HG03025 (cell line): ENCODE measurements at regions not wholly inside any gene's neighbourhood (a gene's known extent, or its start where the extent isn't known, plus 50 kb on each side); places are given as distances from the start of the nearest gene placed in this dataset.
"Not testable (repeated sequence)": the region's sequence is repeated elsewhere in the genome, so short reads cannot be mapped to it uniquely, and the experiment has no call there.

Experiments
- ATAC-seq: cut with Tn5 transposase; IDR thresholded peaks from one replicate; pipeline ENCODE4 v1.9.1; 2021; ENCODE audit warnings: mild to moderate bottlenecking, moderate library complexity; ENCODE audit not compliant: unreplicated experiment, low FRiP score

DNA sequence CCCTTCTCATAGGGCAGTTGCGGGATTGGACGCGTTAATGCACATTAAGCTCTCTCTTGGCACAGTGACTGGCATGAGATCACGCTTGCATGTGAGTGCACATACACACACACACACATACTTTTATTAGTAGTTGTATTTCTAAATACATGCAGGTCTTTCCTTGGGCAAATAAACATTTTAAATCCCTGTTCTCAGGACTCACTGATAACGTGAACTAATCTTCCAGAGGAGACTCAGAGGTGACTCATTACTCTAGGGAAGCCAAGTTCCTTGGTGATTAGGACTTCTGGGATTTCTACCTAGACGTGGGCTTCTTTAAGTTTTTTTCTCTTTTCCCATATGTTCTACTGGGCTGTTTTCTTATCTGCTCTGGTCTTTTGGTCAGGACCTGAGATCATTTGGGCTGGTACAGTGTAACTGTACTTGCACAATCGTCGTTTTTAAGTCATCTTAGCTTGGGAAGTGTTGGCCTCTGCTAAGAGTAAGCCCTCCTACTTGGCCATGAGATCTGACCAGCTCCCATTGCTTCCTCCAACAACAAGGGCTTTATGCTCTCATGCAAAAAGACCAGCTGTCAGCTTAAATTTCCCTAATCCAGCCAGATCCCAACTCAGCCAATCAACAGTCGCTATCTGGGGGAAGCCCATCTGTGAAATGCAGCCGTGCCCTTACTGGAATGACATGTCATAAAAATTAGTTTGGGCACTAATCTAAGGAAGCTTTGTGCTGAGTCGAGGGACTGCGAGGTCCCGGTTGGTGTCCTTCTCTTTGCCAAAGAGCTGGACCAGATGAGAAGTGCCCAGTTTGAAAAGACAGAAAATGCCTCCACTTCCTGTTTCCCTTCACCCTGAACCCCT is 176.4 kb upstream of the ANKRD55 start:
- ATAC-seq, result no peak

DNA sequence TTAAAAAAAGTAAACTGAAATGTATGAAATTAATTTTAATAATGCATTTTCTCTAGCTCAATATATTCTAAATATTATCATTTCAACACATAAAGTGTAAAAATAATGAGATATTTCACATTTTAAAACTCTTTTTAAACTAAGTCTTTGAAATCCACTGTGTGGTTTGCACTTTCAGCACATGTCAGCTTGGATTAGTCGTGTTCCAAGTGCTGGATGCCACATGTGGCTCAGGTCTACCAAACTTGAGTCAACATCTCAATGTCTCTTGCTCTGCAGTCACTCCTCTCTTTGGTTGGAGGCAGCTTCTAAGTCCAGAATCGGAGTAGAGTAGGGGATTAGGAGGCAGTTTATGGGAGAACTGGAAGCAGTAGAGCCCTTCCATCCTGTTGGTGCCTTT is 173.7 kb upstream of the ANKRD55 start:
- no peak for ATAC-seq

DNA sequence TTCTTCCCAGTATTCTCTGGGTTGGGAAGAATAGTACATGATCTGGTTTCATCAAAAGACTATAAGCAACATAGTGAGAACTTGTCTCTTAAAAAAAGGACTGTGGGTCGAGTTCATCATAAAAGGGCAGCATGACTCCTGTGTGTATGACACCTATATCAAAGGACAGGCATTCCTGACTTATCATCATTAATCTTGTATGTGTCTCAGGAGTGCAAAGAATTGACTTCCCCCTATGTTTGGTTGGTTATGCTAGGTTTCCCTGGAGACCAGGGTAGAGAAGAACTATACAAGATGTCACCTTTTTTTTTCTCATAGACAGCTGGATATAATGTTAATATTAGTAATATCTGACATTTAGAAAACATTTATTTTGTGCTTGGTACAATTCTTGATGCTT is 173.1 kb upstream of the ANKRD55 start:
- ATAC-seq, result no peak

DNA sequence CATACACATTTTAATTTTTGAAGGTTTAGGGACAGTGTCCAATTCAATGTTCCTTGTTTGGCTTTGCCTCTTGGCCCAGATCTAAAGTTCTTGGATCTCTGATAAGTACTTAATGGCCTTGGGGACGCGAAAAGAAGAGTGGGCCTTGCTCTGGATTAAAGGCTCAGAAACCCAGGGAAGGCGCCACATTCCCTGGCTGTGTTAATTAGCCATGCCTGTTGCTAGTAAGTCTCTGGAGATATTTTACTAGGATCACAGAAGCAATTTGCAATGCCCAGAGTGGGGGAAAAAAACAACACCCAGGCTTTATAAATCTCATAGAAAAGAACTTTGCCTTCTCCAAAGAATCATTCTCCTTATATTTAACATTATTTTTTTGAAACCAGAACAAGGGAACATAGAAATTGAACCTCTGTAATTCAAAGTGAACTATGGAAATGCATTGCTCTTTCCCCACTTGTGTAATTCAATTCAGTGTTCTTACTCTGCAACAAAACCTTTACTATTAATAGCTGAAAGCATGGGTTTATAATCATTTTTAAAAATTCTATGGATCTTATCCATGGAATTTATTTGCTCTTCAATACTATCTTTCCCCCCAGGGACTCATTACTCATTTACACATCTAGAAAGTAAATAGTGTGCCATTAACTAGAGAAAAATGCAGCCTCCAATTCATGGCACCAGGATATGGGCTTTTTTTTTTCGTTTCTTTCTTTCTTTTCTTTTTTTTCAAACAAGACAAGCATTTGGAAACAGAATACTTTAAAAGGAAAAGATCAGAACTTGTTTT is 172.2 kb upstream of the ANKRD55 start:
- no peak for ATAC-seq

DNA sequence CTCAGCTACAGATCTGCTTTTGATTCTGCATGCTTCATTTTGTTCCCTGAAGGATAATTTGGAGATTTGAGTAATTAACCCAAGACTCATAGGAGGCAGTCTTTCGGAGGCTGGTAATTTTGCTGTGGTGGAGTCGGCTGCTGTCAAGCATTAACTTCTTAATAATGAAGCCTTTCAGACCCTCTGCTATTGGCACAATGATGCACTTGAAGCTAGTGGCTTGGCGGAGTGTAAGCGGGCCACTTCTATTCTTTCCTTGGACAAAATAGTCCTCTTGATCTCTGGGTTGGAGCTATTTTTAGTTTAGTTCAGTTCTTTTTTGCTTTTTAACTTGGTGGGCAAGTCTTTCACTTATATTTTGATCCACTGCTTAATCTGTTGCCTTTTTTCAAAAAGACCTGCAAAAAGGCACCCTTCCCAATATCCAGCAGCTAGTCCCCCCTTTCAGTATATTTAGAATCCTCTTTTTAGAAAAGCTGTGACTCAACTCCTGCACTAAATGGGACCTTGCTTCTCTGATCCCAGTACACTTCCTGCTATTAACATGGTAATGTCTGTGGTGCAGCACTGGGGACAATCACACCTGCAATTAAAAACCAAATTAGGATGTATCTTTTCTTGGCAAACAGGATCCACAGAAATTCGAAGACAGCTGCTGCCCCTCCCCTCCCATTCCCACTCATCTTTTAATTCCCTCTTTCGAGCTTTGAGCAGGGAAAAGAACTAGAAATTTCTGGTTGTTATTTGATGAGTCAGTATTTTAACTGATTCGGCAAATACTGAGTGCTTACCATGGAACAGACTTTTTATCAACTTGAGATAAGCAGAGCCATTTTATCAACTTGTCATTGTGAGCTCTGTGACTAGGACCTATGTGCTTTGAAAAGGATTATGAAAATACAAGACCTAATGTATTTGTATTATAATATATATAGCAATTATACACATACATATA is 169.4 kb upstream of the ANKRD55 start:
- no peak for ATAC-seq

DNA sequence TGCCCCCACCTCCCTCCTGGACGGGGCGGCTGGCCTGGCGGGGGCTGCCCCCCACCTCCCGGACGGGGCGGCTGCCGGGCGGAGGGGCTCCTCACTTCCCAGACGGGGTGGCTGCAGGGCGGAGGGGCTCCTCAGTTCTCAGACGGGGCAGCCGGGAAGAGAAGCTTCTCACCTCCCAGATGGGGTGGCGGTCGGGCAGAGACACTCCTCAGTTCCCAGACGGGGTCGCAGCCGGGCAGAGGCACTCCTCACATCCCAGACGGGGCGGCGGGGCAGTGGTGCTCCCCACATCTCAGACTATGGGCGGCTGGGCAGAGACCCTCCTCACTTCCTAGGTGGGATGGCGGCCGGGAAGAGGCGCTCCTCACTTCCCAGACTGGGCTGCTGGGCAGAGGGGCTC is 164.7 kb upstream of the ANKRD55 start:
- ATAC-seq, result not testable (repeated sequence)

DNA sequence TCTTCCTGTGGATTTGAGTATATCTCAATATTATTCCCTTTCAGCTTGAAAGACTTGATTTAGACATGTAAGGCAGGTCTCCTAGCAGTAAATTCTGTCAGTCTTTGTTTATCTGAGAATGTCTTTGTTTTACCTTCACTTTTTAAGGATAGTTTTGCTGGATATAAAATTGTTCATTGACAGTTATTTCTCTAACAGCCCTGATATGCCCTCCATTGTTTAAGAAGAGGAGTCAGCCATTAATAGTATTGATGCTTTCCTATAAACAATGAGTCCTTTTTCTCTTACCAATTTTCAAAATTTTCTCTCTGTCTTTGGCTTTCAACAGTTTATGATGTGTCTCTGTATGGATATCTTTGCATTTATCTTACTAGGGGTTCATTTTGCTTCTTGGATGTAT is 163.5 kb upstream of the ANKRD55 start:
- no peak for ATAC-seq

DNA sequence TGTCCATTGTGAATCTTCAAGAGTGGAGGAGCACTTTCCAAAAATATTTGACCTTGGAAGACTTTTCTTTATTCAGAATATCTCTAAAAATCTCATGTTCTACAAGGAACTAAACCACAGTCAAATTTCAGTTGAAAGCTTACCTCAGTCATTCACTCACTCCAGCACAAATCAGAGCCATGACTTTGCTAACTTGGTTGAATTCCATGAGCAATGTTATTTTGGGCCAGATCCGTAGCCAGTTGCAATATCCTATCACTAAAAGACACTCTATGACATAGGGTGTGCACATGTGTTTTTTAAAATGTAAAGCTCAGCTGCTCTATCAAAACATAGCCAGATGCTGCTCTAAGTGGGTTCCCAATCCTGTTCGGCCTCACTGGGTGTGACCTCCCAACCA is 156.1 kb upstream of the ANKRD55 start:
- no peak for ATAC-seq

DNA sequence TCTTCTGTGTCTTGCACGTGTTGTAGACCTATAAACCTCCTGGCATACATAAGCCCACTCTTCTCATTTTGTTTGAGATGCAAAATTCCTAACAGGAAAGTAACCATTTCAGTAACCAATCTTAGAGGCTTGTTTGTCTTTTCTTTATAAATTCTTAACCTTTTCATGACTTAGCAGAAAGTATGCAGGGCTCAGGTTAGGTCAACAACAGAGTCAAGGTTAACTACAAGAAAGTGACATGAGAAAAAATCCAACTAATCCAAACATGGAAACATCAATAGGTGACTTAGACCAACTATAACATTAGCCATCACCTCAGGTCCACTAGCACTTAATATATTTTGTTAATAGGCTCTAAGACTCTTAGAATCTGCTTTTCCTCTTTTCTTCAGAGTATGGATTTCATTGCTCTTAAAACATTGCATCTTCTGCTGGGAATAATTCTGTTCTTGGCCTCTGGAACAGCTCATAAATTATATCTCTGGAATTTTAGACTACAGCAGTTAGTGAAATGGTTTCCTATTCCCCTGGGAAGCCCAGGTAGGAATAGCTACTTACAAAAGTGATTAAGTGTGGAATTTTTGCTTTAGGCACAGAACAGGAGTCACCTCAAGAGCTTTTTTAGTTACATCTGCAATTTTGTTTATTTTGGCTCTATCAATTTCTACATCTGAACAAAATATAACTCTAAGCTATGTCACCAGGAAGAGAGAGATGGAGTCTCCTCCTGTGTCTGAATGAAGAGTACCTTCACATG is 155.3 kb upstream of the ANKRD55 start:
- ATAC-seq, result no peak

DNA sequence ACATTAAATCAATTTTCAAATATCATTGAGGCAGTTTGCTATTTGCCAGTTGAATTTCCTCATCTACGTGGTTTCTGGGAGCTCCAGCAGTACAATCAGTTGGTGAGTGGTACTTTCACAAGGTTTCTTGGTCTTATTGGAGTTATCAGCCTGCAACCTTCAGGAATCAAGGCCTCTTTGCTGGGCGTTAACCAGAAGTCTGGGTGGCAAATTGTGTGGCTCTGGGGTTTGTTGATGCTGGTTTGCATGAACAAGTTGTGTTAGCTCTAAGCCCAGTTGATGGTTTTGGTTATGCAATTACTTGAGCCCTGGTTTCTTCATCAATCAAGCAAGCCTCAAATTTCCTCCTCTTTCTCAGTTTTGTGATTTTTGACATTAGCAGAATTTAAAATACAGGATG is 152.9 kb upstream of the ANKRD55 start:
- ATAC-seq, result no peak

DNA sequence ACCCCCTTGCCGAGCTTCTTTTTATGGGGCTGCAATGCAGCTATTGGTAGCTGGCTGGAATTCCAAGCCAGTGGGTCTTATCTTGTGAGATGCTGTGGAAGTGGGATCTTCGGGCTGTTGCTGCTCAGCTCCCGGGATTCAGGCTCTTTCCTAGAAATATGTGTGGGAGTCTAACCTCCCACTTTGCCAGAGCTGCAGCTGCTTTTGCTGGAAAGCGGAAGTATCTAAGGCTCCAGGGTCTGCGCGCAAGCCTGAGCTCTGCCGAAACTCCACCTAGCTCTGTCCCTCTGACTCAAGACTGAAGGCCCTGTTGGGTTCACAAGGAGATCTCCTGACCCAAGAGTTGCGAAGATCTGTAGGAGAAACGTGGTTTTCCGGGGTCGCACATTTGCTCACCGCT is 151.1 kb upstream of the ANKRD55 start:
- ATAC-seq, result no peak

DNA sequence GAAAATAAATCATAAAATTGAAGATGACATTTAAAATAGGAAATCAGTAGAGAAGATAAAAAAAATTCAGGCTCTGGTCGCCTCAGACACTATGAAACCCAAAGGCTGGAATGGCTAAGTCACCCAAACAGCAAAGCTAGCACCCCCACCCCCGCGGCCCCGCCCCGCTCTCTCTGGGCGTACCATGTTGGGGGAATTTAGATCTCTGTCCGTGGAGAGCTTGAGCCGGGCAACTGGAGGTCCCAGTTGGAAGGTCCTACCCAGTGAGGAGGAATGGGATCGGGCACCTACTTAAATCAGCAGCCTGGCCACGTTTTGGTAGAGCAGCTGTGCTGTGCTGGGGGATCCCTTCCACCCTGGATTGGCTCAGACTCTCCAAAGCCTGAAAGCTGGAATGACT is 150.6 kb upstream of the ANKRD55 start:
- ATAC-seq, result no peak

DNA sequence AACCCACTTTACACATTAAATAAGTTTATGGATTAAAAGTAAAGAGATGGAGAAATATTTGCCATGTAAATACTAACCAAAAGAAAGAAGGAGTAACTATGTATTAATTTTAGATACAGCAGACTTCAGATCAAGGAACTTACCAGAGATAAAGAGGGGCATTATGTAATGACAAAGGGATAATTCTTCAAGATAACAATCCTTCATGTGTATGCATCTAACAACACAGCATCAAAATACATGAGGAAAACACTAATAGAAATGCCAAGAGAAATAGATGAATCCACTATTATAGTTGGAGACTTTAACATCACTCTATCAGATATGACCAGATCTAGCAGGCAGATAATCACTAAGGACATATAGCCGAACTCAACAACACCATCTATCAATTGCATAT is 149.8 kb upstream of the ANKRD55 start:
- no peak for ATAC-seq

DNA sequence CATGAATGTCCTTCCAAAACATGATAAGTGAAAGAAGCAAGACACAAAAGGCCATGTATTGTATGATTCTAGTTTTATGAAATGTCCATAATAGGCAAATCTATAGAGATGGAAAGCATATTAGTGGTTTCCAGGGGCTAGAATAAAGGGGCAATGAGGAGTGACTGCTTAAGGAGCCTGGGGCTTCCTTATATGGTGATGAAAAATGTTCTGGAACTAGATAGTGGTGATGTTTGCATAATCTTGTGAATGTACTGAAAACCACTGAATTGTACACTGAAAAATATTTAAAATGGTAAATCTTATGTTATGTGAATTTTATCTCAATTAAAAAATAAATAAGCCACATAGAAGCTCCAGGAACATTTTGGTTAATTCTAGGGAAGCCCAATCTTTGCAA is 144.4 kb upstream of the ANKRD55 start:
- ATAC-seq, result no peak

DNA sequence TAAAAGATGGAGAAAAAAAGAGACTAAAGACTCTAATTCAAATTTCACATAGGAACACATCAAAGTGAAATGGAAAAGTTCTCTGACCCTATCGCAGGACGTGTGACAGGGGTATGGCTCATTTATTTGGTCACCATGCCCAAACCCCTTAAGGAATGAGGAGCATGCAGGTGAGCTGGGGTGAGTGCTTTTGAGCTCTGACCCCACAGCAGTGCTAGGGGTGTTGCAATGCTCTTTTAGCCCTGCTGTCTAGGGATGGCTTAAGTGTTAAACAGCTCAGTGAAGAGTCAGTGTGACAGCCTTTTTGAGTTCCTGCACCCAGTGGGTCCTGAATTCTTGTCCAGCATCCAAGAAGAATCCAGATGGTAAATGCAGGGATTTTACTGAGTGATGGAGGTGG is 143.0 kb upstream of the ANKRD55 start:
- ATAC-seq, result no peak

DNA sequence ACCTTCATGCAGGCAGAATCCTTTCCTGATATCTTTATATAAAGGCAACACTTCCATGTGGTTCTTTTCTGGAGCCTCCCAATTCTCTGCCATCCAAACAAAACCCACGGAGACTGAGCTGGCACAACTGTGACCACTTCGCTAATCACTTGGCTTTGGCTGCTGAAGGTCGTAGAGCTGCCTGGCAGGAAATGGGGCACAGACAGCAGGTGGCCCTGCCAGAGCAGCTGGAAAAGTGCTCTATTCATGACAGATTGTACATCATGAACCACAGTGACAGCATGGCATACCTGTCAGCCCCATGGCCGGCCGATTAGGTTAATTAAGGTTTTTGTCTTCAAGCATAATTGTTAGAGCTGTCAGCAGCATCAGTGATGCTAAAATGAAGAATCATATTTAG is 141.9 kb upstream of the ANKRD55 start:
- no peak for ATAC-seq

DNA sequence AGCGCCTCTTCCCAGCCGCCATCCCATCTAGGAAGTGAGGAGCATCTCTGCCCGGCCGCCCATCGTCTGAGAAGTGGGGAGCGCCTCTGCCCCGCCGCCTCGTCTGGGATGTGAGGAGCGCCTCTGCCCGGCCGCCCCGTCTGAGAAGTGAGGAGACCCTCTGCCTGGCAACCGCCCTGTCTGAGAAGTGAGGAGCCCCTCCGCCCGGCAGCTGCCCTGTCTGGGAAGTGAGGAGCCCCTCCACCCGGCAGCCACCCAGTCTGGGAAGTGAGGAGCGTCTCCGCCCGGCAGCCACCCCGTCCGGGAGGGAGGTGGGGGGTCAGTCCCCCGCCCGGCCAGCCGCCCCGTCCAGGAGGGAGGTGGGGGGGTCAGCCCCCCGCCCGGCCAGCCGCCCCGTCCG is 139.4 kb upstream of the ANKRD55 start:
- ATAC-seq, result not testable (repeated sequence)

DNA sequence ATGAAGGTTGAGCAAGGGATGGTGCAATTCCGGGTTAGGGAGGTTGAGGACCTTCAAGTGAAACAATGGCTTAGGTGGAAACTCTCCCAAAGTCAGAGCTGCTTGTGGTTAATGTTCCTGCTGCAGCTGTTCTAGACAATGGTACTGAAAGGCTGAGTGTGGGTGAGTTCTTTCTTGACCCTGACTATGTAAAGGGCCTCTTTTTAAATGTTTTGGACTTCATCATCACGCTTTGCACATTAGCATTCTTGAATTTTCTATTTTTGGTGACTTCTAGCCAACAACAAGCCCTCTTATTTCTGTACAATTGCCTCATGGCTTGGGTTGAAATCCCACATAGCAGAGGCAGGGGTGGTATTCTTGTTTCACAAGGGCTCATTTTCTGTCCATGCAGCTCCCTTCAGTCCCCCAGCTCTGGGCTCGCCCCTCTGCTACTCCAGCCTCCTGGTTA is 136.3 kb upstream of the ANKRD55 start:
- ATAC-seq, result no peak

DNA sequence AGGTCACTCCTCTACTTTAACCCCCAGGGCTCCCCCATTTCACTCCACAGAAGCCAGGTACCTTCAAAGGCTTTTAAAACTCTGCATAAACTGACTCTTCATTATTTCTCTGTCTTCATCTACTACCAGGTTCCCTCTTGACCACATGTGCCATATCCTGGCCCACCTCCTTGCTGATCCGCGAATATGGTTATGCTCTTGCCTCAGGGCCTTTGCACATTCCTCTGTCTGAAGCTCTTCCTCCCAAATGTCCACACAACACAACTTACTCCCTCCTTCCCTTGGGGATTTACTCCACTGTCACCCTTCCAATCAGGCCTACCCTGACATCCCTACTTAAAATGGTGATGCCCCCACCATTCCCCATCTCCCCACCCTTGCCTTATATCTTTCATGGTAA is 134.6 kb upstream of the ANKRD55 start:
- ATAC-seq, result no peak

DNA sequence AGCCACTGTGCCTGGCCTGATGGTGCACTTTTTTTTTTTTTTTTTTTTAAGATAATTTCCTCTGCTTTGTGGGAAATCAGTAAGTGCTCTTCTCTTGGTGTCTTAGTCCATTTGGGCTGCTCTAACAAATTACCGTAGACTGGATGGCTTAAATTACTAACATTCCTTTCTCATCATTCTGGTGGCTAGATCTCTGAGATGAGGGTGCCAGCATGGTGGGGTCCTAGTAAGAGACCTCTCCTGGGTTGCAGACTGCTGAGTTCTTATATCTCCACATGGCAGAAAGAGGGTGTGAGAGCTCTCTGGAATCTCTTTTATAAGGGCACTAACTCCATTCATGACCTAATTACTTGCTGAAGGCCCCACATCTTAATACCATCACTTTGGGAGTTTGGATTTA is 133.9 kb upstream of the ANKRD55 start:
- no peak for ATAC-seq
